HAP-1 (cell line): ENCODE measurements at regions not wholly inside any gene's neighbourhood (a gene's known extent, or its start where the extent isn't known, plus 50 kb on each side); places are given as distances from the start of the nearest gene placed in this dataset.

ENCODE experiments used
- DNase-seq, 2 experiments: peaks; one replicate each; pipeline ENCODE4 v3.0.0-alpha.2; 2016 to 2020; ENCODE audit warnings: low spot score in 2 of 2
- H3K27me3 ChIP-seq: fragments of 250-450 bp; sonication (Bioruptor Pico); 2 replicates; pipeline ENCODE4 v1.5.1; 2020; ENCODE audit warnings: low read depth, mild to moderate bottlenecking, moderate library complexity
- H3K36me3 ChIP-seq: fragments of 250-450 bp; sonication (Bioruptor Pico); replicated peaks from 2 replicates; pipeline ENCODE4 v1.5.1; 2020; ENCODE audit warnings: mild to moderate bottlenecking
- H3K4me1 ChIP-seq: fragments of 250-450 bp; sonication (Bioruptor Pico); 2 replicates; pipeline ENCODE4 v1.5.1; 2020; ENCODE audit warnings: mild to moderate bottlenecking
- H3K4me3 ChIP-seq: fragments of 250-450 bp; sonication (Bioruptor Pico); 2 replicates; pipeline ENCODE4 v1.5.1; 2020; ENCODE audit warnings: mild to moderate bottlenecking, moderate library complexity
- H3K9me3 ChIP-seq: fragments of 250-450 bp; sonication (Bioruptor Pico); 2 replicates; pipeline ENCODE4 v1.5.1; 2020; ENCODE audit warnings: mild to moderate bottlenecking, moderate library complexity
- in situ Hi-C: fragments of 300-500 bp; cut with MboI; formaldehyde crosslinking; loops from 3 replicates; pipeline ENCODE4 v1.14.3; 2020; ENCODE audit warnings: low sequenced_read_pairs, inconsistent platforms, mixed read lengths

DNA sequence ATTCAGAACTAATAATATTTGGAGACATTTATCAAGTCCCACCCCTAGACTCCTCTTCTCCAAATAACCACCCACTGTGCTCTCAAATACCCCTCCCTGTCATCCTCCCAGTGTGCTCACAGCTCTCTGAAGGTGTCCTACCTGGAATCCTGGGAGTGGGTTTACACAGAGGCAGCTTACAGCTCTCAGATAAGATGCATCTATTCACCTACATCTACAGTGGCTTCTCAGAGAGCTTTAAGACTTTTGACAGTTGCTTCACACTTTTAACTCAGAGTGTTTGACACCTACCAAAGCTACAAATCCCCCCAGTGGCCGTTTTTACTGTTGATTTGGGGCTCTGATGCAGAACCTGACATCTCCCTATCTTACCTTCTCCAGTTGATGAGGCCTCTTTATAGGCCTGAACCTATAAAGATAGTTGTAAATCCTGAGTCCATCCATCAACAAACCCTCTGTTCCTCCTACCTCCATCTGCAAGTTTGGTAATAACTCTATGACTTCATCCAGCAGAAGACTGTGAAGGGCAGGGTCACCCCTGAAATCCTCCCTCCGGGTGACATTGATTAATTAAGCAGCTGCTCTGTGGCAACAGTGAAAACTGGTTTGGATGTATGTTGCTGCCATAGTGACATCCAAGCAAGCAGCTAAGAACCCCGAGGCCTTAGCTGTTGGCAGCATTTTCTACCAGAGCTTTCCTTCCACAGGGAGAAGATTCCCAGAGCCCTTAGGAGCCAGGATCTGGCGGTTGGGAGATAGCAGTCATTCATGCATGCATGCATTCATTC, 226.1 kb upstream of the RREB1 start:
- Histone ChIP-seq H3K9me3 (no peaks in the 10 kb centered on the region), H3K36me3 (no peaks in the 10 kb centered on the region), H3K27me3 (no peaks in the 10 kb centered on the region), H3K4me1 (no peaks in the 10 kb centered on the region), H3K4me3 (no peak overlapping the region)
- no peak for DNase-seq
- in situ Hi-C loops, result no loop called here

DNA sequence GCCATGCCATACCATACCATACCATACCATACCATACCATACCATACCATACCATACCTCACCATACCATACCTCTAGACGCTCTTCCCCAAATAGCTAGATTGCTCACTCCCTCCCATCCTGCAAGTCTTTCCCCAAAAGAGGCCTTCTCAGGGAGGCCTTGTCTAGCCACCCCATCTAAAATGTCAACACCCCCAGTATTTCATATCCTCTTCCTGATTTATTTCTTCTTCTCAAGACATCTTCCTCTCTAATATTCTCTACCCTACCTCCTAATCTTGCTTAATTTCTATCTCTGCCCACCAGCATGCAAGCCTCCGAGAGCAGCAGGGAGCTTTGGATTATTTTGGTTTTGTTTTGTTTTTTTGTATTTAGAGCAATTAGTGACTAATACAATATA, 225.2 kb upstream of the RREB1 start:
- in situ Hi-C loops, result no loop called here

DNA sequence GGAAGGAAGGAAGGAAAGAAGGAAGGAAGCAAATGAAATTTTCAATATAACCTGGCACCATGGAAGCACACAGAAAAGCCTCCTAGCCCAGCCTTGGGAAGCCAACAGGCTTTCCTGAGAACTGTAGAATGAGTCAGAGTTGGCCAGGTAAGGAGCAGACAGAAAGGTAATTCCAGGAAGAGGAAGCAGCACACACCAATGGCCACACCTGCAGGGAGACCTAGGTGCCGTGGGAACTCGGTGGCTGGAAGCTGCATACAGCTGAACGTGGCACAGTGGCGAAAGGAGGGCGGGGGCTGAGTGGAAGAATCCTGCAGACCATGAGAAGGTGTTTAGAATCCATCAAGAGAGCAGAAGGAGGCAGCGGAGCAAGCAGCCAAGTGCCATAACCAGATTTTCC, 224.8 kb upstream of the RREB1 start:
- Histone ChIP-seq H3K27me3 (no peaks in the 10 kb centered on the region), H3K4me1 (no peaks in the 10 kb centered on the region), H3K4me3 (no peak overlapping the region), H3K36me3 (no peaks in the 10 kb centered on the region), H3K9me3 (no peaks in the 10 kb centered on the region)
- in situ Hi-C loops, result no loop called here
- no peak for DNase-seq

More for the DNA sequence above, 225.2 kb upstream of the RREB1 start:
- H3K4me1 ChIP-seq, result no peaks in the 10 kb centered on the region
- no peaks in the 10 kb centered on the region for H3K27me3 ChIP-seq
- no peaks in the 10 kb centered on the region for H3K36me3 ChIP-seq
- H3K4me3 ChIP-seq, result no peak overlapping the region
- no peak for DNase-seq
- no peaks in the 10 kb centered on the region for H3K9me3 ChIP-seq

DNA sequence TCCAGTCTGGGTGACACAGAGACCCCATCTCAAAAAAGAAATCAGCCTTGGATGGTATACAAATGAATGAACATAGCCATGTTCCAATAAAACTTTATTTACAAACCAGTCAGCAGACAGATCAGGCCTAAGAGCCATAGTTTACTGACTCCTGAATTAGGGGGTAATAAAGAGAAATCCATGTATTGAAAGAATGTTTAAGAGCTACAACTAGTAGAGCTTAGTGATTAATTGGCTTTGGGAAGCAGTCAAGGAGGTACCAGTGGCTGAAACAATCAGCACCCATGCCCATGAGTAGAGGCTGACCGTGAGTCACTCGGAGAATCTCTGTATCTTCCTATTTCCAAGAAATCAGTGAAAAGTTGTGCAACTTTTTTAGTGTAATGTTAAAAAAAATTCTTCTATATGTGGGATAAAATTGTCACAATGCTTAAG, 223.6 kb upstream of the RREB1 start:
- Histone ChIP-seq H3K9me3 (no peaks in the 10 kb centered on the region), H3K4me3 (no peak overlapping the region), H3K4me1 (no peaks in the 10 kb centered on the region), H3K36me3 (no peaks in the 10 kb centered on the region), H3K27me3 (no peaks in the 10 kb centered on the region)
- no peak for DNase-seq
- in situ Hi-C loops, result no loop called here

DNA sequence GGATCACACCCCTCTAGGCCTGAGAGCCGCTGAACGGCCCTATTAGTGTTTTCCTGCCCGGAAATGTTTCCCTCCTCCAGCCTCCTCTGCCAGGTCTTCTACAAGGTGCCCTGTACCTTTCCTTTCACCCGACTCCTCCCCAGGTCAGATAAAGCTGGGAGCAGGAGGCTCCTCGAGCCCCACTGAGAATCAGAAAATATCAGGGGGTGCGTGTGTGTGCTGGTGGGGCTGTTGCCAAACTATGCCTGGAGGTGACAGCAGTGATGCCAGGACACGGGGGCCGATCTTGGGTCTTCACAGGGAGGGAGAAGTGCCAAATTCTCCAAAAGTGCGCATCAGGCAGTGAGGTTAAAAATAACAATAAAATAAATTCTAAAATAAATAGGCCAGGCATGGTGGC, 222.8 kb upstream of the RREB1 start:
- in situ Hi-C loops, result no loop called here
- no peak for DNase-seq
- H3K4me1 ChIP-seq, result no peaks in the 10 kb centered on the region
- no peaks in the 10 kb centered on the region for H3K9me3 ChIP-seq
- no peaks in the 10 kb centered on the region for H3K36me3 ChIP-seq
- H3K4me3 ChIP-seq, result no peak overlapping the region
- H3K27me3 ChIP-seq, result no peaks in the 10 kb centered on the region

DNA sequence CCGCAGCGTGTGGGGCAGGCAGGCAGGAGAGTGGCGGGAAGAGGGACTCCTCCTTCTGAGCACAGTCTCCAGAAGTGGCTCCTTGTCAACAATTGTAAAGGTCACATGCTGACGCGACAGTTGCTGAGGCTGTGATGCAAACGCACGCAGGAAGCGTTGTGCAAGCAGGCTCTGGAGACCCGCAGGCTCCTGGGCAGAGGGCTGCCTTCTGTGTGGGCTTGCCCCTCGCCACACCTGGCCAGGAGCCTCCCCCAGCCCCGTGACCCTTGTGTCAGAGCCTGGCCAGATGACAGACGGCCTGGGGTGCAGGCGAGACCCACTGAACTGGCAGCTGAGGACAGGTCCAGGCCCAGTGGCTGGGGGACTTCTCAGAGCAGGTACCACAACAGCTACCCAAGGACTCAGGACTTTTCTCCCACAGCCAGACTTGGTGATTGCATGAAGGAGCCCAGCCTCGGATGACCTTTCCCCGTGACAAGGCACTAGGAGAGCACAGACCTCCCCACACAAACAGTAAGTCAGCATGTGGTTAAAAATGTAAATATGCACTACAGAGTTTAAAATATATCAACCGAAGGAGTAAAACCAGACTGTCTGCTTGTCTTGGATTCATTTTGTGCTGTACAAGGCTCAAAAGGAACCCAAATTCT, 222.1 kb upstream of the RREB1 start:
- Histone ChIP-seq H3K4me1 (no peaks in the 10 kb centered on the region), H3K36me3 (no peaks in the 10 kb centered on the region), H3K9me3 (no peaks in the 10 kb centered on the region), H3K27me3 (no peaks in the 10 kb centered on the region), H3K4me3 (no peak overlapping the region)
- no peak for DNase-seq
- in situ Hi-C loops, result no loop called here

DNA sequence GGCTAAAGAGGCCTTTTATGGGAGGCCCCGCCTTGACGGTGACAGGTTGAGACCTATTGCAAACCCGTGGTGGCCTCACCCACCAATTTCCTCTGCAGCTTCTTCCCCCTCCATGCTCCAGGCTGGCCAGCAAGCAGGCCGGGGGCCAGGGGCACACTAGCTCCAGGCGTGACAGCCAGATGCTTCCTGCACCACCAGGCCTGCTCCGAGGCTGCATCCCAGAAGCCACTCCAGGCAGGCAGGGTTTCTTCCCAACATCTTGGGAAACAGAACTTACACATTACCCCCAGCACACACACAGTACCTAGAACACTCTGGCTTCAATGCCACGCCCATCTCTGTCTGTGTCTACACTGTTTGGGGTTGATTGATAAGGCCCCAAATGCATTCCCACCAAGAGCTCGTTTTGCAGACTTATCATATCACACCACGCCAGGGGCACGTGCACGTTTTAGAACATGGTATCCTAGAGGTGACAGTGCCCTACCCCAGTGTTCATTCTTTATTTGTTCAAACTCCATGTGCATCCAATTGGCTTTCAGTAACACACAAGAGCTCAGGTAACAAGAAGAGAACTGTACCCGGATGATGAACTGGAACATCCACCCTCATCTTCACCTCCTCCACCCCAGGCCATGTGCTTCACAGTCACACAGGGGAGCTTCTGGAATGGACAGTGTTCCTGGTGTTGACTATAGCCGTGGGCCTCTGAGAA, 221.4 kb upstream of the RREB1 start:
- no peak for DNase-seq
- in situ Hi-C loops, result no loop called here
- Histone ChIP-seq H3K4me1 (no peaks in the 10 kb centered on the region), H3K4me3 (no peak overlapping the region), H3K27me3 (no peaks in the 10 kb centered on the region), H3K36me3 (no peaks in the 10 kb centered on the region), H3K9me3 (no peaks in the 10 kb centered on the region)

DNA sequence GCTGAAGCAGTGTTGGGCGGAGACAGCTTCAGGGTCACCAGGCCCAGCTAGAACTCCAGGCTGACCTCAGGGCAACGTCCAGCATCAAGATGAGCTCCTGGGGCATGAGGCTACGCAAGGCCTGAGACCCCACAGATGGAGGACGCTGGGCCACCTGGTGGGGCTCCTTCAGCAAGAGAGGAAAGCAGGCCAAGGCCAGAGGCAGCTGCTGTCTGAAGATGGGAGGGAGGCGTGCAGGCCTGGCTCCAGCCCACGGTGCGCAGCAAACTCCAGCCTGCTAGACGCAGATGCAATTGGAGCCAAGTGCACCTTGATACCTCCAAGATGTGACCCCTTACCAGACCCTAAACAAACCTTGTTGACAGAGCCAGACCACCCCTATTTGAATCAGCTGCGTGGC, 220.9 kb upstream of the RREB1 start:
- no peaks in the 10 kb centered on the region for H3K9me3 ChIP-seq
- no peaks in the 10 kb centered on the region for H3K36me3 ChIP-seq
- H3K4me3 ChIP-seq, result no peak overlapping the region
- H3K4me1 ChIP-seq, result no peaks in the 10 kb centered on the region
- DNase-seq, result no peak
- in situ Hi-C loops, result no loop called here
- H3K27me3 ChIP-seq, result no peaks in the 10 kb centered on the region

DNA sequence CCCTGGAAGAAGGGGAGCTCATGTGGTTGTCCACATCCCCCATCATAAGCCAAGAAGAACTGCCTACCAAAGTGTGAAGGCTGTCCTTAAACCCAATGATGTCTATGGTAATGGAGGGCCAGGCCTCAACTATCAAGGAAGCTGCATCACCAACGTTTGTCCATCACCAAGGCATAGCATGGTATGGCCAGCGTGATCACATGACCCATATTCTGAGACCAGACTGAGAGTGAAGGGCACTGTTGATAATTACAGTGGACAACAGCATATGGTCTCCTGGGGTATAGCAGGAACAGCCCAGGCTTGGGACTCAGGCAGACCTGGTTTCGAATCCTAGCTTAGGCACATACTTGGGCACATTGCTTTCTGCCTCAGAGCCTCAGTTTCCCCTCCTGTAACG, 218.2 kb upstream of the RREB1 start:
- no peaks in the 10 kb centered on the region for H3K27me3 ChIP-seq
- no peaks in the 10 kb centered on the region for H3K9me3 ChIP-seq
- H3K4me3 ChIP-seq, result no peak overlapping the region
- in situ Hi-C loops, result no loop called here
- no peaks in the 10 kb centered on the region for H3K4me1 ChIP-seq
- no peaks in the 10 kb centered on the region for H3K36me3 ChIP-seq
- DNase-seq, result no peak

DNA sequence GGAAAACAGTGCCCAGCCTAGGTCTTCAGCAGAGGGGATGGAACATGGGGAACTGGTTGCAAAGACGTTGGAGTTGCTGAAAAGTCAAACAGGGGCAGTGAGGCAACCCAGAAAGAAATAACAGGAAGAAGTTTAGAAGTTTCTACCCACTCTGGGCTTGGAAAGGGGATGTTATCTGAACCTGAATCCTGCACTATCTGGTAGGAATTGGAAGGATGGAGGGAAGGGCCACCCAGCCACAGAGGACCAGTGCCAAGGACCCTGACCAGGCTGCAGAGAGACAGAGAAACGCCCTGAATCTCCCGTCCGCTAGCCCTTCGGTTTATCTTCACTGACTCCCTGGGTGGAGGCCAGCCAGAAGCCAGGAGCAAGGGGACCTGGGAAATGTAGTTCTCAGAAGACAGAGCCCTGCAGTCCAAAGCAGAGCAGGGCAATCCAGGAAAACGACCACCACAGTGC, 217.3 kb upstream of the RREB1 start:
- Histone ChIP-seq H3K4me3 (no peak overlapping the region), H3K27me3 (no peaks in the 10 kb centered on the region), H3K36me3 (no peaks in the 10 kb centered on the region), H3K9me3 (no peaks in the 10 kb centered on the region), H3K4me1 (no peaks in the 10 kb centered on the region)
- in situ Hi-C loops, result no loop called here
- DNase-seq, result peak in 1 of 2 experiments; percentile 16

DNA sequence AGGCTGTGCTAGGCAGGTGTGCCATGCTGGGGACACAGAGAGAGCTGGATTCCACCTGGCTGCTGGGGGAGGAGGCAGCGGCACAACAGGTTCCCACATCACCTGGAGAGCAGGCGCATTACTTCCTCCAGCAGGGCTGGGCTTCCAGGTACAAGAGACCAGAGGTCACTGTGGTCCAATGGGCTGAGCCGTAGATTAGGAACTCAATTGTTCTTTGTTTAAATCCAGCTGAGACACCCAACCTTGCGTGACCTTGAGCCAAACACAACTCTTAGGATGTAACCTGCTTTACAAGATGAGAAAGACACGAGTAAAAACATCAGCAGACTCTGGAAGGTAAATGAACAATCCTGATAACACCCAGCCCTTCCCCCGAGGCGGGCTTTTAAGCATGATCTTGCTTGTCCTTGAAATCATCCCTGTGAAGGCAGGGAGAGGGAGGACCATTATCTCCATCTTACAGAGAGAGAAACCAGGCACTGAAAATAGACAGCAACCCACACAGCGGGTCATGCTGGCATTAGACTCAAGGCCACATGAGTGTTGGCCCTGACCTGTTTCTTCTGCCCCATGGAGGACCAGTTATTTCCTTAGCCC, 216.5 kb upstream of the RREB1 start:
- Histone ChIP-seq H3K27me3 (peaks cover under 1% of the 10 kb centered on the region; the same call in 1 of the 2 replicates), H3K4me1 (no peaks in the 10 kb centered on the region), H3K9me3 (no peaks in the 10 kb centered on the region), H3K4me3 (no peak overlapping the region), H3K36me3 (no peaks in the 10 kb centered on the region)
- in situ Hi-C loops, result no loop called here
- DNase-seq, result no peak

DNA sequence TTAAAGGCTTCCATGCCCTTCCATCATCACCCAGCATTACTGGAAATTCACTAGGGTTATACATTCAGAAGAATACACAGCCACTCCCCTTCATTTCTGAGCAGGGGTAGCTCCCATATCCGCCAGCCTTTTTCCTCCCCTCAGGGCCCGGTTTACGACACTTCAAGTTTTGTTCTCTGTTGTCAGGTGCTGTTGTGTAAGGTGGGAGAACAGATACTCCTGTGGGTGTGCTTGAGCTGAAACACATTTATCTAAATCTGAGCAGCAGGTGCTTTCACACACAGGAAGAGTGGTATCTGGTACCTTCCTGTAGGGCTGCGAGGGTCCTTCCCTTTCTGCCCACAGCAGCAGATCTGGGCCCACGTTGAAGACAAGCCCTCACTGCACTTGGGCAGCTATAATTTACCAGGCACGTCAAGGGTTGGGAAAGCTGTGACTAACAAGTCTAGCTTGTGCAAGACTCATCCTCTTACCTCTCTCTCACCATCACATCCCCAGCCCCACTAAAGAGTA, 215.8 kb upstream of the RREB1 start:
- in situ Hi-C loops, result no loop called here
- Histone ChIP-seq H3K36me3 (no peaks in the 10 kb centered on the region), H3K27me3 (peaks cover 3% of the 10 kb centered on the region; the same call in 1 of the 2 replicates), H3K9me3 (no peaks in the 10 kb centered on the region), H3K4me1 (no peaks in the 10 kb centered on the region), H3K4me3 (no peak overlapping the region)
- DNase-seq, result no peak

DNA sequence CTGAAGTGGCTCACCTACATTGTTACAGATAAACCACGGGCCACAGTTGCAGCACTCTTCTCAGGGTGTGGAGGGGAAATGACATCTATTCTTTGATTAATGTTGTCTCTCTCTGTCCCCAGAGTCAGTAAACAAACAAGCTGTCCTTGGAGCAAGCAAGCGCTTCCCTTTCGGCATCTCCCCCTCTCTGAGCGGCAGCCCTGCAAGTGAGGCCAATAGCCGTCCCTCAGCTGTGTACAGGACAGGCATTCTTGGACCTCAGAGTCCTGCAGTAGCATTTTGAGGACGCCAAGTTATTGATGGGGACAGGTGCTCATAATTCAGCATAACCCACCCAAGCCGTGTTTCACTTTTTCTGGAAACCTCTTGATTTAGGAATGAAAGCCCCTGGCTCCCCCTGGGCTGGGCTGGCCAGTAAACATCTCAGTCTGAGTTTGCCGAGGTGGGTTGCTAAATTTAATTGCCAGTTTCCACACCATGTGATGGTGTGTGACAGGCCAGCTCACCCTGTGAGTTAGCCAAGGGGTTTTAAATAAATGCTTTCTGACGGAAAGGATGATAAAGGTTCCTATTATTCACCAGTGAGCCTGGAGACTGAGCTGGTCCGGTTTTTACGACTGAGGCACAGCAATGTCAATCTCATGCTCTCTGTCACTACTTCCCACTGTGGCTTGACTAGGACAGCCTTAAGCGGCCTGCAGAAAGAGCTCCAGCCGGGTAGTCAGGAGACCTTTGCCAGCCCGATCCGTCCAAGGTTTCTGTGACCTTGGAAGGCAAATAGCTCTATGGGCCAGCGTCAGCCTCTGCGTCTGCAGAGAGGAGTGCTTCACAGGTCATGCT, 214.8 kb upstream of the RREB1 start:
- Histone ChIP-seq H3K27me3 (peaks cover 3% of the 10 kb centered on the region; the same call in 1 of the 2 replicates), H3K9me3 (no peaks in the 10 kb centered on the region), H3K4me3 (no peak overlapping the region), H3K4me1 (no peaks in the 10 kb centered on the region), H3K36me3 (no peaks in the 10 kb centered on the region)
- in situ Hi-C loops, result no loop called here
- no peak for DNase-seq
